Mammary epithelial cell (primary cell): ENCODE measurements at regions not wholly inside any gene's neighbourhood (a gene's known extent, or its start where the extent isn't known, plus 50 kb on each side); places are given as distances from the start of the nearest gene placed in this dataset.

Source experiments
- CTCF ChIP-seq, 2 donors: IDR thresholded peaks in 1 of 2; conservative IDR thresholded peaks in 1 of 2; 2 replicates each; pipeline ENCODE4 v1.5.1; 2011 to 2012; ENCODE audit warnings: inconsistent platforms in 2 of 2, low read length in 2 of 2, mild to moderate bottlenecking in 2 of 2, control low read depth in 1 of 2, low read depth in 1 of 2; ENCODE audit not compliant: insufficient read depth in 1 of 2; ENCODE audit errors: extremely low read depth in 1 of 2
- EZH2 ChIP-seq: IDR thresholded peaks from 2 replicates; pipeline ENCODE4 v1.6.1; 2012; ENCODE audit warnings: low read length, inconsistent platforms, borderline replicate concordance

DNA sequence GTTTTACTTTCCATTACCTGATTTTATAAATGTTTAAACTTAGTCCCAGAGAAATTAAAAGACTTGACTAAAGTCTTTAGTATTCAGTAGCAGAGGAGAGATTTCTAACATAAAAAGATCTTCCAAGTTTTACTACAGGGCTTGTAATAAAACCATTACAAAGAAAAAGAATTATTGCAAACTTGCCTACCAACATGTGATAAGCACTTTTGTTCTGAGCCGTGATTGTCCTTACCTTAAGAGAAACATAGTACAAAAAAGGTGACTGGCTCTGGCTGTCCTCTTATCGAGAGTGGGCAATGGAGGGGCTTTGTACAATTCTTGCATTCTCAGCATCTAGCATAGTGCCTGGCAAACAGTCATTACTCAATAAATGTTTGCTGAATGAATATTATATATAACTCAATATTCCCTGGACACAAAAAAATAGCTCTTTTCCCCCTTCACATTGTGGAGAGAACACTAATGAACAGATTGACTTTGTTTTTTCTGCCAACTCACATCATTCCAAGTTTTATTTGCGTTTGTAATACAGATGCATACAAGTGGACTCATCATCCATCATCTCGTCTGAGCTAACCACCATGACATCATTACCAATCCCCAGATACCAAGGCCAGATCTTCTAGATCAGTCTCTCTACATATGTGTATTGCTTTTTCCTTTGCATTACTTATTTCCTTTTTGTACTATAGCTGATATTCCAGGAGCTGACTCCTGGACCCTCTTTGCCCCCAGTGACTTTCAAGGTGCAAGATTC, 192.8 kb upstream of the EEA1 start:
- TF ChIP-seq CTCF (conservative IDR thresholded peaks at IDR 0.05 in 1 of 2, IDR thresholded peaks at IDR 0.05 in 1 of 2; ENCODE audit: extremely low read depth in 1 of 2, insufficient read depth in 1 of 2, low read depth in 1 of 2, low read length in 2 of 2) (no peak), EZH2 (no peak)
